ENCODE measurements at regions not wholly inside any gene's neighbourhood (a gene's known extent, or its start where the extent isn't known, plus 50 kb on each side); places are given as distances from the start of the nearest gene placed in this dataset.
"Not testable (repeated sequence)": the region's sequence is repeated elsewhere in the genome, so short reads cannot be mapped to it uniquely, and the experiment has no call there.

- Histone ChIP-seq H3K4me3 (ENCODE audit: low read depth in 1 of 2, low read length in 2 of 2) (no peak overlapping the region), H3K27me3 (ENCODE audit: low read depth, low read length) (no peaks in the 10 kb centered on the region), H3K9me3 (ENCODE audit: control insufficient read depth in 1 of 2, low read length in 2 of 2) (no peaks in the 10 kb centered on the region), H3K36me3 (ENCODE audit: control insufficient read depth in 1 of 2, insufficient read depth in 2 of 2, low read length in 2 of 2) (no peaks in the 10 kb centered on the region), H3K4me1 (ENCODE audit: control insufficient read depth in 1 of 2, insufficient read depth in 2 of 2, low read length in 2 of 2) (no peaks in the 10 kb centered on the region), H3K27ac (ENCODE audit: low read length) (no peak overlapping the region)
Observed at GRCh38 chr3:166270429-166270828, 433.2 kb upstream of the BCHE start.

DNA sequence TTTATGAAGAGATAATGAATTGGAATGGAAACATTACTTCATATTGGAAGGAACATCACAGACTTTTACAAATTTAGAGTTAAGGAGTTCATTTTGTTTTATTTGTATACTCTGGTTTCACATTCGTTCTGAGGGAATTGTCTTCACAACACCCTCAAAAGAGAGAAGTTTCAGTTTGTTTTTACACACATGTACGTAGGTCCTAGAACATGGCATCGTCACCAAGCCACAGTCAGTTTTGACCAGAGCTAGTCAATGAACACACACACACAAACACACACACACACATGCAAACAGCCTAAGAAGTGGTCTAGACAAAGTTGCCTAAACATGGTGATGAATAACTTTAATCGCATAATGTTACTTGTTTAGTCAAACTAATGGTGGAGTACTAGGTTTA lies 427.9 kb upstream of the BCHE start:
- H3K4me3 ChIP-seq (ENCODE audit: low read depth in 1 of 2, low read length in 2 of 2): no peak overlapping the region
- H3K36me3 ChIP-seq (ENCODE audit: control insufficient read depth in 1 of 2, insufficient read depth in 2 of 2, low read length in 2 of 2): no peaks in the 10 kb centered on the region
- no peaks in the 10 kb centered on the region for H3K4me1 ChIP-seq (ENCODE audit: control insufficient read depth in 1 of 2, insufficient read depth in 2 of 2, low read length in 2 of 2)
- H3K27ac ChIP-seq (ENCODE audit: low read length): no peak overlapping the region
- no peaks in the 10 kb centered on the region for H3K27me3 ChIP-seq (ENCODE audit: low read depth, low read length)
- no peaks in the 10 kb centered on the region for H3K9me3 ChIP-seq (ENCODE audit: control insufficient read depth in 1 of 2, low read length in 2 of 2)

GRCh38 chr3:166263460-166263859 lies 426.2 kb upstream of the BCHE start:
- Histone ChIP-seq H3K27me3 (ENCODE audit: low read depth, low read length) (no peaks in the 10 kb centered on the region), H3K4me3 (ENCODE audit: low read depth in 1 of 2, low read length in 2 of 2) (no peak overlapping the region), H3K27ac (ENCODE audit: low read length) (no peak overlapping the region), H3K9me3 (ENCODE audit: control insufficient read depth in 1 of 2, low read length in 2 of 2) (no peaks in the 10 kb centered on the region), H3K36me3 (ENCODE audit: control insufficient read depth in 1 of 2, insufficient read depth in 2 of 2, low read length in 2 of 2) (no peaks in the 10 kb centered on the region), H3K4me1 (ENCODE audit: control insufficient read depth in 1 of 2, insufficient read depth in 2 of 2, low read length in 2 of 2) (no peaks in the 10 kb centered on the region)

DNA sequence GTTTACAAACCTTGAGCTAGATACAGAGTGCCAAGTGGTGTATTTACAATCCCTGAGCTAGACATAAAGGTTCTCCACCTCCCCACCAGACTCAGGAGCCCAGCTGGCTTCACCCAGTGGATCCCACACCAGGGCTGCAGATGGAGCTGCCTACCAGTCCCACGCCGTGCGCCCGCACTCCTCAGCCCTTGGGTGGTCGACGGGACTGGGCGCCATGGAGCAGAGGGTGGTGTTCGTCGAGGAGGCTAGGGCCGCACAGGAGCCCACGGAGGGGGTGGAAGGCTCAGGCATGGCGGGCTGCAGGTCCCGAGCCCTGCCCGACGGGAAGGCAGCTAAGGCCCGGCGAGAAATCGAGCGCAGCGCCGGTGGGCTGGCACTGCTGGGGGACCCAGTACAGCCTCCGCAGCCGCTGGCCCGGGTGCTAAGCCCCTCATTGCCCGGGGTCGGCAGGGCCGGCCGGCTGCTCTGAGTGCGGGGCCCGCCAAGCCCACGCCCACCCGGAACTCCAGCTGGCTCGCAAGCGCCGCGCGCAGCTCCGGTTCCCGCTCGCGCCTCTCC lies 421.1 kb upstream of the BCHE start:
- H3K36me3 ChIP-seq (ENCODE audit: control insufficient read depth in 1 of 2, insufficient read depth in 2 of 2, low read length in 2 of 2); H3K27me3 ChIP-seq (ENCODE audit: low read depth, low read length); H3K27ac ChIP-seq (ENCODE audit: low read length); H3K9me3 ChIP-seq (ENCODE audit: control insufficient read depth in 1 of 2, low read length in 2 of 2); H3K4me1 ChIP-seq (ENCODE audit: control insufficient read depth in 1 of 2, insufficient read depth in 2 of 2, low read length in 2 of 2); H3K4me3 ChIP-seq (ENCODE audit: low read depth in 1 of 2, low read length in 2 of 2): not testable (repeated sequence)

- H3K27ac ChIP-seq (ENCODE audit: low read length): no peak overlapping the region
- no peaks in the 10 kb centered on the region for H3K9me3 ChIP-seq (ENCODE audit: control insufficient read depth in 1 of 2, low read length in 2 of 2)
- no peak overlapping the region for H3K4me3 ChIP-seq (ENCODE audit: low read depth in 1 of 2, low read length in 2 of 2)
- no peaks in the 10 kb centered on the region for H3K36me3 ChIP-seq (ENCODE audit: control insufficient read depth in 1 of 2, insufficient read depth in 2 of 2, low read length in 2 of 2)
- no peaks in the 10 kb centered on the region for H3K27me3 ChIP-seq (ENCODE audit: low read depth, low read length)
- no peaks in the 10 kb centered on the region for H3K4me1 ChIP-seq (ENCODE audit: control insufficient read depth in 1 of 2, insufficient read depth in 2 of 2, low read length in 2 of 2)
Observed at GRCh38 chr3:166257715-166258114, 420.5 kb upstream of the BCHE start.

- Histone ChIP-seq H3K4me1 (ENCODE audit: control insufficient read depth in 1 of 2, insufficient read depth in 2 of 2, low read length in 2 of 2) (no peaks in the 10 kb centered on the region), H3K4me3 (ENCODE audit: low read depth in 1 of 2, low read length in 2 of 2) (no peak overlapping the region), H3K27ac (ENCODE audit: low read length) (no peak overlapping the region), H3K27me3 (ENCODE audit: low read depth, low read length) (no peaks in the 10 kb centered on the region), H3K9me3 (ENCODE audit: control insufficient read depth in 1 of 2, low read length in 2 of 2) (peaks cover 0 to 6% of the 10 kb centered on the region in 2 donors), H3K36me3 (ENCODE audit: control insufficient read depth in 1 of 2, insufficient read depth in 2 of 2, low read length in 2 of 2) (no peaks in the 10 kb centered on the region)
Observed at GRCh38 chr3:166248784-166249183, 411.6 kb upstream of the BCHE start.

- Histone ChIP-seq H3K4me3 (ENCODE audit: low read depth in 1 of 2, low read length in 2 of 2) (no peak overlapping the region), H3K4me1 (ENCODE audit: control insufficient read depth in 1 of 2, insufficient read depth in 2 of 2, low read length in 2 of 2) (no peaks in the 10 kb centered on the region), H3K27ac (ENCODE audit: low read length) (no peak overlapping the region), H3K36me3 (ENCODE audit: control insufficient read depth in 1 of 2, insufficient read depth in 2 of 2, low read length in 2 of 2) (no peaks in the 10 kb centered on the region), H3K9me3 (ENCODE audit: control insufficient read depth in 1 of 2, low read length in 2 of 2) (no peaks in the 10 kb centered on the region), H3K27me3 (ENCODE audit: low read depth, low read length) (no peaks in the 10 kb centered on the region)
Observed at GRCh38 chr3:166243511-166243910, 406.3 kb upstream of the BCHE start.

DNA sequence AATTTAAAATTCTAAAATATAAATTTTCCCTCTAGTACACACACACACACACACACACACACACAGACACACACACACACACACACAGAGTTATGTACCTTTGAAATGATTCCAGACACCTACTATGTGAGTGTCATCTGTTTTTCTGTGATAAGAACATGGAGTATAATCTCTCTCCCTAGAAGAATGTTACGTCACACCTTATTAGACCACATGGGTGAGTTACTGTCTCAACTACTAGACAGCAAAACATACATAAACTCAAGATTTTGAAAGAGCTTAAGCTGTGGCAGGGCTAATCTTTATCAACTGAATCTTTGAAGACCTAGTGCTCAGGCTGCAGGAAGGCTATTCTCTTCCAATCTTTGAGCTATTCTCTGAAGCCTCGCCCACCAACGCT lies 385.9 kb upstream of the BCHE start:
- H3K4me3 ChIP-seq (ENCODE audit: low read depth in 1 of 2, low read length in 2 of 2): no peak overlapping the region
- no peaks in the 10 kb centered on the region for H3K27me3 ChIP-seq (ENCODE audit: low read depth, low read length)
- no peaks in the 10 kb centered on the region for H3K36me3 ChIP-seq (ENCODE audit: control insufficient read depth in 1 of 2, insufficient read depth in 2 of 2, low read length in 2 of 2)
- peaks cover 0 to 3% of the 10 kb centered on the region in 2 donors for H3K9me3 ChIP-seq (ENCODE audit: control insufficient read depth in 1 of 2, low read length in 2 of 2)
- H3K27ac ChIP-seq (ENCODE audit: low read length): no peak overlapping the region
- H3K4me1 ChIP-seq (ENCODE audit: control insufficient read depth in 1 of 2, insufficient read depth in 2 of 2, low read length in 2 of 2): no peaks in the 10 kb centered on the region

- no peaks in the 10 kb centered on the region for H3K9me3 ChIP-seq (ENCODE audit: control insufficient read depth in 1 of 2, low read length in 2 of 2)
- no peaks in the 10 kb centered on the region for H3K4me1 ChIP-seq (ENCODE audit: control insufficient read depth in 1 of 2, insufficient read depth in 2 of 2, low read length in 2 of 2)
- H3K4me3 ChIP-seq (ENCODE audit: low read depth in 1 of 2, low read length in 2 of 2): no peak overlapping the region
- H3K27ac ChIP-seq (ENCODE audit: low read length): no peak overlapping the region
- no peaks in the 10 kb centered on the region for H3K27me3 ChIP-seq (ENCODE audit: low read depth, low read length)
- no peaks in the 10 kb centered on the region for H3K36me3 ChIP-seq (ENCODE audit: control insufficient read depth in 1 of 2, insufficient read depth in 2 of 2, low read length in 2 of 2)
Observed at GRCh38 chr3:166211451-166211850, 374.2 kb upstream of the BCHE start.

DNA sequence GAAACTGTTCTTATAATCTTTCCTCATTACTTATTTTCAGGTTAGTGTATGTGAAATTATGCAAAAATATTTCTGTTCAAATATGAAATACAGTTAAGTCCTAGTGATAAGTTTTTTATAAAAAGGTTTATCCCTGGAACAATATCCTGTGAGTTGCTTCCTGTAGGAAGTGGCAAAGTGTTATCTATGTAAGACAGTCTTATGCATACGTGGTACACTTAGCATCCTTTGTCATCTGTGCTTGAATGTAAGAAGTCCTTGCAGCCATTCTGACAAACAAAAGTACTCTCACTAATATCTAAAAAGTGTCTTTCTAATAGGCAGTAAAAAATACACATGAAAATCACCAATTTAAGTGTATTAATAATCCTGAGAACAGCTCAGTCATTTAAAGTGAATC lies 372.5 kb upstream of the BCHE start:
- H3K36me3 ChIP-seq (ENCODE audit: control insufficient read depth in 1 of 2, insufficient read depth in 2 of 2, low read length in 2 of 2): no peaks in the 10 kb centered on the region
- no peak overlapping the region for H3K4me3 ChIP-seq (ENCODE audit: low read depth in 1 of 2, low read length in 2 of 2)
- H3K27me3 ChIP-seq (ENCODE audit: low read depth, low read length): no peaks in the 10 kb centered on the region
- H3K4me1 ChIP-seq (ENCODE audit: control insufficient read depth in 1 of 2, insufficient read depth in 2 of 2, low read length in 2 of 2): no peaks in the 10 kb centered on the region
- H3K9me3 ChIP-seq (ENCODE audit: control insufficient read depth in 1 of 2, low read length in 2 of 2): no peaks in the 10 kb centered on the region
- no peak overlapping the region for H3K27ac ChIP-seq (ENCODE audit: low read length)

DNA sequence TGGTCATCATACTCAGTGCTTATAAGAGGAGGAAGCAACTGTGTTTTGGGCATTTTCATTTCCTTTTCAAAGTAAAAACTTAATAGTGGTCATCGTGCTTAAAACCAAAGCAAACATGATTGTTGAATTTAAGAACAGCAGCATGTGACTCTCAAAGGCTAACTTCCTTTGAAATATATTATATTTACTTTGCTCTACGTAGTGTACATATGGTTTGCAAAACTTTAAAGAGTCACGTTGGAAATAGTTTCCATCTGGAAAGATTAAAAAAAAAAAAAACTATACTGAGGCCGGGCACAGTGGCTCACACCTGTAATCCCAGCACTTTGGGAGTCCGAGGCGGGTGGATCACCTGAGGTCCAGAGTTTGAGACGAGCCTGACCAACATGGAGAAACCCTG lies 367.9 kb upstream of the BCHE start:
- no peak overlapping the region for H3K4me3 ChIP-seq (ENCODE audit: low read depth in 1 of 2, low read length in 2 of 2)
- no peaks in the 10 kb centered on the region for H3K36me3 ChIP-seq (ENCODE audit: control insufficient read depth in 1 of 2, insufficient read depth in 2 of 2, low read length in 2 of 2)
- H3K9me3 ChIP-seq (ENCODE audit: control insufficient read depth in 1 of 2, low read length in 2 of 2): no peaks in the 10 kb centered on the region
- H3K27ac ChIP-seq (ENCODE audit: low read length): no peak overlapping the region
- H3K4me1 ChIP-seq (ENCODE audit: control insufficient read depth in 1 of 2, insufficient read depth in 2 of 2, low read length in 2 of 2): no peaks in the 10 kb centered on the region
- no peaks in the 10 kb centered on the region for H3K27me3 ChIP-seq (ENCODE audit: low read depth, low read length)

DNA sequence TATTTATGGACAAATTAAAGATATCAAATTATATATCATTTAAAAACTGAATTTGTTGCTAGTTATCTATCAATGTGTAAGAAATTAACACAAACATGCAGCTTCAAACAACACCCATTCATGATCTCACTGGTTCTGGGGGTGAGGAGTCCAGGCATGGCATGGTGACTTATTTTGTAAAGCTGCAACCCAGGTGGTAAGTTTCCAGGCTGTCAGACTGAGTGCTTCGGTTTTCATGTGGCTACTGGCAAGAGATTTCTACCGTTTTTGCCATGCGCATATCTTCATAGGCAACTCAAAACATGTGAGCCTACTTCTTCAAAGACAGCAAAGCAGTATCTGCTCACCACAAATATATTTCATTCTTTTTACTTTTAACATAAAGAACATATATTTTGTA lies 364.3 kb upstream of the BCHE start:
- H3K27me3 ChIP-seq (ENCODE audit: low read depth, low read length): no peaks in the 10 kb centered on the region
- H3K4me1 ChIP-seq (ENCODE audit: control insufficient read depth in 1 of 2, insufficient read depth in 2 of 2, low read length in 2 of 2): no peaks in the 10 kb centered on the region
- H3K9me3 ChIP-seq (ENCODE audit: control insufficient read depth in 1 of 2, low read length in 2 of 2): no peaks in the 10 kb centered on the region
- H3K36me3 ChIP-seq (ENCODE audit: control insufficient read depth in 1 of 2, insufficient read depth in 2 of 2, low read length in 2 of 2): no peaks in the 10 kb centered on the region
- H3K27ac ChIP-seq (ENCODE audit: low read length): no peak overlapping the region
- H3K4me3 ChIP-seq (ENCODE audit: low read depth in 1 of 2, low read length in 2 of 2): no peak overlapping the region

Data from muscle layer of duodenum (tissue), 2 donors.